ENCODE measurements at regions not wholly inside any gene's neighbourhood (a gene's known extent, or its start where the extent isn't known, plus 50 kb on each side); places are given as distances from the start of the nearest gene placed in this dataset.

DNA sequence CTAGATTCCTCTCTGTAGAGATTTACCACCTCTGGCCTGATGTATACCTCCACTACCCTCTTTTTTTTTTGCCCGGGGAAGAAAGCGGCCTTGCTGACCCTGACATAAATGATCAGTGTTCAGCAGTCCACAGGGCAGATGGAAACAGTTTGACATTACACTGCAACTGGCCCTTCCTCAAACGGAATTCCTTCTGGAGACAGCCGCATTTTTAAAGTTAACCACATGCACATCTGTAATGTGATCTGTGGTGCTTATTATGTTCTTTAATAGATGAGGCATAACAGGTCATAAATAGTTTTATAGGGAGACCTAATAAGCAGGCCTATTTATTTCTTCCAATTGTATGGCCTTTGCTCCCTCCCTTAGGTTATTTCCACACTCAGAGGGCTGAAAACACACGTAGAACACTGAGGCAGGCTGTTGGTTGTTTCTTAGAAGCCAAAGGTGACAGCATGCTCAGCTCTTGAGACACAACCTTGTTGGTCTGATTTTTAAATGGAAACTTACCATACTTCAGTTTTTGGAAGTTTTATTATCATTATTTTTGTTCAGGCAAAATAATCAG is 84.0 kb upstream of the APC start:
- Histone ChIP-seq H3K27me3 (no peaks in the 10 kb centered on the region), H3K4me1 (ENCODE audit: low read depth) (no peaks in the 10 kb centered on the region), H3K36me3 (no peaks in the 10 kb centered on the region), H3K27ac (no peak overlapping the region), H3K4me3 (no peak overlapping the region), H3K9me3 (ENCODE audit: low read depth) (no peaks in the 10 kb centered on the region)
- TF ChIP-seq CTCF (IDR thresholded peaks at IDR 0.05; ENCODE audit: low read depth, low read length), result no peak
- no peak for DNase-seq (ENCODE audit: low read depth in 1 of 2, low spot score in 1 of 2)

DNA sequence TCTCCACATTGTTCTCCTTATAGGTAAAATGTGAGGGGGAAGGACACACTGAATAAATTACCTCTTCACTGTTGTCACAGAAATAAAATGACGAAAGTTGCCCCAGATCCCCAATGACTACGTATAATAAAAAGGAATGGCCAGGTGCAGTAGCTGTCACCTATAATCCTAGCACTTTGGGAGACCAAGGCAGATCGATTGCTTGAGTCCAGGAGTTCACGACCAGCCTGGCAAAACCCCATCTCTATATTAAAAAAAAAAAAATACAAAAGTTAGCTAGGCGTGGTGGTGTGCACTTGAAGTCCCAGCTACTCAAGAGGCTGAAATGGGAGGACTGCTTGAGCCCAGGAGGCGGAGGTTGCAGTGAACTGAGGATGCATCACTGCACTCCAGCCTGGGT is 82.2 kb upstream of the APC start:
- TF ChIP-seq CTCF (IDR thresholded peaks at IDR 0.05; ENCODE audit: low read depth, low read length), result no peak
- H3K27me3 ChIP-seq, result no peaks in the 10 kb centered on the region
- no peak for DNase-seq (ENCODE audit: low read depth in 1 of 2, low spot score in 1 of 2)
- H3K9me3 ChIP-seq (ENCODE audit: low read depth), result no peaks in the 10 kb centered on the region
- H3K27ac ChIP-seq, result no peak overlapping the region
- H3K36me3 ChIP-seq, result no peaks in the 10 kb centered on the region
- no peak overlapping the region for H3K4me3 ChIP-seq
- no peaks in the 10 kb centered on the region for H3K4me1 ChIP-seq (ENCODE audit: low read depth)

DNA sequence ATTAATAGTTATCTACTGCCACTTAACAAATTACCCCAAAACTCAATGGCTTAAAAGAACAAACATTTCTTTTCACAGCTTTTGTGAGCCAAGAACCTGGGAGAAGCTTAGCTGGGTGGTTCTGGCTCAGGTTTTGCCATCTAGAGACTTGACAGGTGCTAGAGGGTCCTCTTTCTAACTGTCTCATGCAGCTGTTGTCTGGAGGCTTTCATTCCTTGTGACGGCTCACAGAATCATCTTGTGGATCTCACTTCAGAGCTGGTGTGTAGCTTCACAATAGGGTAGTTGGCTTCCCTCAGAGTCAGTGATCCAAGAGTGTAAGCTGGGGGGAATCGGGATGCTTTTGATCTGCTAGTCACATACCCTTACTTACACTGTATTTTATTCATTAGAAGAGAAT is 81.2 kb upstream of the APC start:
- TF ChIP-seq CTCF (IDR thresholded peaks at IDR 0.05; ENCODE audit: low read depth, low read length), result no peak
- H3K27me3 ChIP-seq, result no peaks in the 10 kb centered on the region
- no peaks in the 10 kb centered on the region for H3K36me3 ChIP-seq
- no peak overlapping the region for H3K4me3 ChIP-seq
- DNase-seq (ENCODE audit: low read depth in 1 of 2, low spot score in 1 of 2), result no peak
- no peak overlapping the region for H3K27ac ChIP-seq
- no peaks in the 10 kb centered on the region for H3K9me3 ChIP-seq (ENCODE audit: low read depth)
- no peaks in the 10 kb centered on the region for H3K4me1 ChIP-seq (ENCODE audit: low read depth)

DNA sequence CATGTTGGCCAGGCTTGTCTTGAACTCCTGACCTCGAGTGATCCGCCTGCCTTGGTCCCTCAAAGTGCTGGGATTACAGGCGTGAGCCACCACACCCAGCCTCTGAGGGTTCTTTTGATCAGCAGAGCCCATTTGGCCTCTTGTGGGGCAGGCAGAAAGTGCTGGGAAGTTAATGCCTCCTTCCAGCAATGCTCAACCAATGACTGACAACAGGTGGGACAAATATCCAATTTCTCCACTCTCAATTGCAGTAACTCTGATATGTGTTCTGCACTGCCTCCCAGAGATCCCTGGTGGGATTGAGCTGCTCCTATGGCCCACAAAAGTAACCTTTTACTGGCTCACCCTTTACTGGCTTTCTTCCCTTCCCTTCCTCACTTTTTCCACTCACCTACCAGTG is 79.9 kb upstream of the APC start:
- no peaks in the 10 kb centered on the region for H3K27me3 ChIP-seq
- H3K36me3 ChIP-seq, result no peaks in the 10 kb centered on the region
- TF ChIP-seq CTCF (IDR thresholded peaks at IDR 0.05; ENCODE audit: low read depth, low read length), result no peak
- no peak for DNase-seq (ENCODE audit: low read depth in 1 of 2, low spot score in 1 of 2)
- H3K4me1 ChIP-seq (ENCODE audit: low read depth), result no peaks in the 10 kb centered on the region
- no peak overlapping the region for H3K4me3 ChIP-seq
- H3K9me3 ChIP-seq (ENCODE audit: low read depth), result no peaks in the 10 kb centered on the region
- H3K27ac ChIP-seq, result no peak overlapping the region

- Histone ChIP-seq H3K4me3 (no peak overlapping the region), H3K36me3 (no peaks in the 10 kb centered on the region), H3K9me3 (ENCODE audit: low read depth) (no peaks in the 10 kb centered on the region), H3K27me3 (no peaks in the 10 kb centered on the region), H3K27ac (no peak overlapping the region), H3K4me1 (ENCODE audit: low read depth) (no peaks in the 10 kb centered on the region)
- TF ChIP-seq CTCF (IDR thresholded peaks at IDR 0.05; ENCODE audit: low read depth, low read length), result no peak
- no peak for DNase-seq (ENCODE audit: low read depth in 1 of 2, low spot score in 1 of 2)
Observed at GRCh38 chr5:112660359-112660758, 77.3 kb upstream of the APC start.

DNA sequence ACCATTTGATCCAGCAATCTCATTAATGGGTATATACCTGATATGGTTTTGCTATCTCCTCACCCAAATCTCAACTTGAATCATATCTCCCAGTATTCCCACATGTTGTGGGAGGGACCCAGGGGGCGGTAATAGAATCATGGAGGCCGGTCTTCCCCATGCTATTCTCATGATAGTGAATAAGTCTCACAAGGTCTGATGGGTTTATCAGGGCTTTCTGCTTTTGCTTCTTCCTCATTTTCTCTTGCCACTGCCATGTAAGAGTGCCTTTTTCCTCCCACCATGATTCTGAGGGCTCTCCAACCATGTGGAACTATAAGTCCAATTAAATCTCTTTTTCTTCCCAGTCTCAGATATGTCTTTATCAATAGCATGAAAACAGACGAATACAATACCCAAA is 74.5 kb upstream of the APC start:
- Histone ChIP-seq H3K4me3 (no peak overlapping the region), H3K27ac (no peak overlapping the region), H3K4me1 (ENCODE audit: low read depth) (no peaks in the 10 kb centered on the region), H3K36me3 (no peaks in the 10 kb centered on the region), H3K27me3 (no peaks in the 10 kb centered on the region), H3K9me3 (ENCODE audit: low read depth) (no peaks in the 10 kb centered on the region)
- TF ChIP-seq CTCF (IDR thresholded peaks at IDR 0.05; ENCODE audit: low read depth, low read length), result no peak
- no peak for DNase-seq (ENCODE audit: low read depth in 1 of 2, low spot score in 1 of 2)

Data from cardiac muscle cell (in vitro differentiated cells and primary cell).